SK-N-SH (cell line): ENCODE measurements at regions not wholly inside any gene's neighbourhood (a gene's known extent, or its start where the extent isn't known, plus 50 kb on each side); places are given as distances from the start of the nearest gene placed in this dataset.
A peak's percentile ranks its signal among the peaks of the same experiment; 100 is the strongest.

Experiments
- CTCF ChIA-PET: fragments of 300-600, 350-600 bp; formaldehyde crosslinking; extraction: SDS; loops from one replicate; lab custom pipeline; 2021; lab: Yijun Ruan, JAX
- POLR2A ChIA-PET: fragments of 350-600 bp; sonication (Branson Sonifier 250); formaldehyde crosslinking; extraction: SDS; loops from one replicate; lab custom pipeline; 2020; ENCODE audit warnings: antibody characterized with exemption, inconsistent platforms; lab: Yijun Ruan, JAX
- DNase-seq: peaks from one replicate; pipeline ENCODE4 v3.0.0; 2012
- H2AFZ ChIP-seq: fragments of 200-600 bp; sonication (generic); 2 replicates; pipeline ENCODE4 v1.8.1; 2016; ENCODE audit warnings: antibody characterized with exemption, mild to moderate bottlenecking, low read depth
- H3F3A ChIP-seq: fragments of 200-600 bp; sonication (generic); replicated peaks from 2 replicates; pipeline ENCODE3; 2016; ENCODE audit warnings: antibody characterized with exemption, mild to moderate bottlenecking; ENCODE audit not compliant: insufficient read depth
- H3K27ac ChIP-seq, 2 experiments: fragments of 200-500 bp in 1 of 2; fragments of 200-600 bp in 1 of 2; sonication (Bioruptor generic) in 1 of 2; sonication (generic), shearing (Covaris generic) in 1 of 2; 2 replicates each; pipeline versions ENCODE4 v1.5.1 to v1.6.1; 2014 to 2016; ENCODE audit warnings: low read depth in 2 of 2, inconsistent platforms in 1 of 2, low read length in 1 of 2, mild to moderate bottlenecking in 1 of 2, mixed read lengths in 1 of 2
- H3K27me3 ChIP-seq: fragments of 200-600 bp; sonication (generic), shearing (Covaris generic); 2 replicates; pipeline ENCODE4 v1.6.1; 2016; ENCODE audit warnings: mixed run types; ENCODE audit not compliant: insufficient read depth
- H3K36me3 ChIP-seq, 2 experiments: fragments of 200-500 bp in 1 of 2; fragments of 200-600 bp in 1 of 2; sonication (Bioruptor generic) in 1 of 2; sonication (generic) in 1 of 2; replicated peaks in 1 of 2; 2 replicates each; pipeline versions ENCODE3 to v1.5.1; 2014 to 2016; ENCODE audit warnings: low read length in 1 of 2, mild to moderate bottlenecking in 1 of 2; ENCODE audit not compliant: insufficient read depth in 2 of 2, control insufficient read depth in 1 of 2
- H3K4me1 ChIP-seq, 2 experiments: fragments of 200-500 bp in 1 of 2; fragments of 200-600 bp in 1 of 2; sonication (Bioruptor generic) in 1 of 2; sonication (generic), shearing (Covaris generic) in 1 of 2; 2 replicates each; pipeline versions ENCODE4 v1.5.1 to v1.6.1; 2014 to 2016; ENCODE audit warnings: low read depth in 1 of 2, low read length in 1 of 2, mixed run types in 1 of 2; ENCODE audit not compliant: insufficient read depth in 2 of 2, control insufficient read depth in 1 of 2
- H3K4me2 ChIP-seq: fragments of 200-600 bp; sonication (generic), shearing (Covaris generic); 2 replicates; pipeline ENCODE4 v1.6.1; 2017; ENCODE audit warnings: mixed run types
- H3K4me3 ChIP-seq, 2 experiments: fragments of 200-500 bp in 1 of 2; fragments of 200-600 bp in 1 of 2; sonication (Bioruptor generic) in 1 of 2; sonication (generic), shearing (Covaris generic) in 1 of 2; 2 replicates each; pipeline versions ENCODE4 v1.5.1 to v1.8.1; 2014 to 2016; ENCODE audit warnings: low read depth in 2 of 2, inconsistent platforms in 1 of 2, low read length in 1 of 2, mild to moderate bottlenecking in 1 of 2, mixed read lengths in 1 of 2, moderate library complexity in 1 of 2
- H3K79me2 ChIP-seq: fragments of 200-600 bp; sonication (generic); 2 replicates; pipeline ENCODE4 v1.8.1; 2017; ENCODE audit warnings: mild to moderate bottlenecking; ENCODE audit not compliant: insufficient read depth
- H3K9ac ChIP-seq: fragments of 200-600 bp; sonication (generic); 2 replicates; pipeline ENCODE4 v1.6.1; 2017; ENCODE audit warnings: mixed run types
- H3K9me2 ChIP-seq: fragments of 200-600 bp; sonication (generic); 2 replicates; pipeline ENCODE4 v1.6.1; 2017; ENCODE audit warnings: mixed run types
- H3K9me3 ChIP-seq: fragments of 200-600 bp; sonication (generic); 2 replicates; pipeline ENCODE4 v1.6.1; 2017; ENCODE audit warnings: mixed run types, mild to moderate bottlenecking, moderate library complexity
- H4K20me1 ChIP-seq: fragments of 200-600 bp; sonication (generic); 2 replicates; pipeline ENCODE4 v1.6.1; 2017; ENCODE audit warnings: mild to moderate bottlenecking, mixed run types; ENCODE audit not compliant: insufficient read depth
- CHD2 ChIP-seq: fragments of 150-350 bp; IDR thresholded peaks from 2 replicates; pipeline ENCODE4 v1.6.1; 2018; ENCODE audit warnings: low read length; ENCODE audit not compliant: partially characterized antibody
- ELF1 ChIP-seq: IDR thresholded peaks from 2 replicates; pipeline ENCODE4 v1.4.0; 2012
- EZH2phosphoT487 ChIP-seq: fragments of 200-600 bp; sonication (generic); IDR thresholded peaks from 2 replicates; pipeline ENCODE4 v1.6.1; 2017; ENCODE audit warnings: low read depth, mixed run types, mild to moderate bottlenecking, antibody characterized with exemption, moderate library complexity, borderline replicate concordance
- FOSL2 ChIP-seq: IDR thresholded peaks from 2 replicates; pipeline ENCODE4 v1.4.0; 2012; ENCODE audit warnings: low read depth, mild to moderate bottlenecking, moderate library complexity, borderline replicate concordance
- FOXJ3 ChIP-seq: sonication (generic); formaldehyde crosslinking; IDR thresholded peaks from 2 replicates; pipeline ENCODE4 v1.5.1; 2020; ENCODE audit warnings: mild to moderate bottlenecking, missing genetic modification reagents
- FOXM1 ChIP-seq: IDR thresholded peaks from 2 replicates; pipeline ENCODE4 v1.4.0; 2012; ENCODE audit warnings: low read depth, mild to moderate bottlenecking
- GATA2 ChIP-seq: sonication (generic); formaldehyde crosslinking; IDR thresholded peaks from 2 replicates; pipeline ENCODE4 v1.5.0; 2020; ENCODE audit warnings: mild to moderate bottlenecking, missing genetic modification reagents
- IRF3 ChIP-seq: fragments of 150-350 bp; IDR thresholded peaks from 2 replicates; pipeline ENCODE4 v1.6.1; 2016; ENCODE audit warnings: mild to moderate bottlenecking, low read depth, low read length
- JUND ChIP-seq: IDR thresholded peaks from 2 replicates; pipeline ENCODE4 v1.4.0; 2012
- MAX ChIP-seq: IDR thresholded peaks from 2 replicates; pipeline ENCODE4 v1.4.0; 2012; ENCODE audit warnings: low read depth
- NFIC ChIP-seq: IDR thresholded peaks from 2 replicates; pipeline ENCODE4 v1.4.0; 2012; ENCODE audit warnings: borderline replicate concordance
- POLR2AphosphoS5 ChIP-seq: IDR thresholded peaks from 2 replicates; pipeline ENCODE4 v1.6.1; 2012; ENCODE audit warnings: low read depth, low read length
- RAD21 ChIP-seq: IDR thresholded peaks from 2 replicates; pipeline ENCODE4 v1.6.1; 2012; ENCODE audit warnings: mild to moderate bottlenecking, low read length
- RCOR1 ChIP-seq: fragments of 150-350 bp; IDR thresholded peaks from 2 replicates; pipeline ENCODE4 v1.6.1; 2017; ENCODE audit warnings: antibody characterized with exemption, low read length
- REST ChIP-seq: IDR thresholded peaks from 2 replicates; pipeline ENCODE4 v1.6.1; 2012; ENCODE audit warnings: mild to moderate bottlenecking, low read depth, low read length, moderate library complexity
- RXRA ChIP-seq: IDR thresholded peaks from 2 replicates; pipeline ENCODE4 v1.4.0; 2012; ENCODE audit warnings: low read depth, mild to moderate bottlenecking, borderline replicate concordance
- SIN3A ChIP-seq: IDR thresholded peaks from 2 replicates; pipeline ENCODE4 v1.6.1; 2012; ENCODE audit warnings: low read depth, mild to moderate bottlenecking, low read length, moderate library complexity, borderline replicate concordance
- SMC3 ChIP-seq: IDR thresholded peaks from 2 replicates; pipeline ENCODE4 v1.6.1; 2012; ENCODE audit warnings: low read depth, low read length, improper control_type of control experiment
- TAF1 ChIP-seq: IDR thresholded peaks from 2 replicates; pipeline ENCODE4 v1.6.1; 2012; ENCODE audit warnings: low read depth, mild to moderate bottlenecking, low read length, moderate library complexity, borderline replicate concordance
- TEAD4 ChIP-seq: IDR thresholded peaks from 2 replicates; pipeline ENCODE4 v1.4.0; 2012; ENCODE audit warnings: mild to moderate bottlenecking, borderline replicate concordance; ENCODE audit not compliant: insufficient read depth
- USF1 ChIP-seq: IDR thresholded peaks from 2 replicates; pipeline ENCODE4 v1.4.0; 2012; ENCODE audit warnings: low read depth, borderline replicate concordance
- USF2 ChIP-seq: fragments of 150-350 bp; IDR thresholded peaks from 2 replicates; pipeline ENCODE4 v1.6.1; 2017; ENCODE audit warnings: antibody characterized with exemption, low read length, low read depth, borderline replicate concordance
- WGBS: methylation state at CpG from one replicate; pipeline ENCODE4 v1.1.6; 2017; ENCODE audit warnings: low lambda C conversion rate; 5-methylcytosine and 5-hydroxymethylcytosine counted together

GRCh38 chr6:84897988-84898594, 133.7 kb upstream of the TBX18 start:
- no peak overlapping the region for H2AFZ ChIP-seq
- no peak overlapping the region for H3K4me3 ChIP-seq
- H3K4me2 ChIP-seq: peak overlapping the region; percentile 37; the same call in 1 of the 2 replicates
- TF ChIP-seq IRF3: no peak
- TF ChIP-seq MAX: no peak
- TF ChIP-seq FOXM1: no peak
- no peak for TF ChIP-seq GATA2
- TF ChIP-seq FOSL2: peak; percentile 57; the same call in 1 of the 2 replicates
- peak; percentile 33; the same call in 1 of the 2 replicates for TF ChIP-seq JUND
- no peak for TF ChIP-seq RXRA
- H3K9me3 ChIP-seq: no peaks in the 10 kb centered on the region
- no peak overlapping the region for H3K9ac ChIP-seq
- no peaks in the 10 kb centered on the region for H4K20me1 ChIP-seq
- WGBS: 9% methylated on average over 3 of the region's 3 CpGs
- no peaks in the 10 kb centered on the region for H3K9me2 ChIP-seq
- no peaks in the 10 kb centered on the region for H3K36me3 ChIP-seq
- peaks cover 7% of the 10 kb centered on the region for H3F3A ChIP-seq
- H3K27me3 ChIP-seq: no peaks in the 10 kb centered on the region; the same call in 1 of the 2 replicates
- DNase-seq: no peak
- ChIA-PET CTCF (no interaction called here), POLR2A (no interaction called here)
- no peaks in the 10 kb centered on the region for H3K79me2 ChIP-seq
- no peak overlapping the region for H3K27ac ChIP-seq
- H3K4me1 ChIP-seq: no peaks in the 10 kb centered on the region

GRCh38 chr6:84897011-84897410, 132.6 kb upstream of the TBX18 start:
- TF ChIP-seq SIN3A (no peak), USF1 (no peak), TEAD4 (no peak), MAX (no peak), CHD2 (no peak), USF2 (no peak), NFIC (no peak), TAF1 (no peak), POLR2AphosphoS5 (no peak), RCOR1 (no peak), EZH2phosphoT487 (no peak), REST (no peak), RAD21 (no peak), ELF1 (no peak), SMC3 (no peak), FOXJ3 (CRISPR knock-in tag) (no peak)
- no peak overlapping the region for H3K4me3 ChIP-seq
- H3F3A ChIP-seq: peaks cover 13% of the 10 kb centered on the region
- H3K9ac ChIP-seq: no peak overlapping the region
- H3K36me3 ChIP-seq: no peaks in the 10 kb centered on the region
- POLR2A ChIA-PET: no interaction called here
- no peak for DNase-seq
- WGBS: 3% methylated on average over 1 of the region's 1 CpG
- H3K4me1 ChIP-seq: no peaks in the 10 kb centered on the region
- CTCF ChIA-PET: no interaction called here
- H4K20me1 ChIP-seq: no peaks in the 10 kb centered on the region
- no peak overlapping the region for H2AFZ ChIP-seq
- H3K27me3 ChIP-seq: no peaks in the 10 kb centered on the region; the same call in 1 of the 2 replicates
- no peaks in the 10 kb centered on the region for H3K79me2 ChIP-seq
- H3K9me3 ChIP-seq: no peaks in the 10 kb centered on the region
- no peak overlapping the region for H3K27ac ChIP-seq
- H3K9me2 ChIP-seq: no peaks in the 10 kb centered on the region
- H3K4me2 ChIP-seq: no peak overlapping the region
